ENCODE measurements at regions not wholly inside any gene's neighbourhood (a gene's known extent, or its start where the extent isn't known, plus 50 kb on each side); places are given as distances from the start of the nearest gene placed in this dataset.

GRCh38 chr10:85513436-85513835 is 853.2 kb downstream of the GRID1 start:
- TF ChIP-seq SUZ12 (IDR thresholded peaks at IDR 0.05), result no peak
- no peak for TF ChIP-seq NFRKB (IDR thresholded peaks at IDR 0.05)
- no peak for TF ChIP-seq CTBP1 (IDR thresholded peaks at IDR 0.05; ENCODE audit: borderline replicate concordance)
- TF ChIP-seq L3MBTL2 (conservative IDR thresholded peaks at IDR 0.05), result no peak
- no peak for TF ChIP-seq HDGF (IDR thresholded peaks at IDR 0.05; ENCODE audit: borderline replicate concordance)
- no peak for TF ChIP-seq FOXA1 (IDR thresholded peaks at IDR 0.05)
- no peak for TF ChIP-seq FOXM1 (IDR thresholded peaks at IDR 0.05; ENCODE audit: borderline replicate concordance)
- no peak for TF ChIP-seq ARNT (IDR thresholded peaks at IDR 0.05)
- no peak for TF ChIP-seq FOXK2 (IDR thresholded peaks at IDR 0.05)

Measured in HEK293T (cell line).